H1 (cell line): ENCODE measurements at regions not wholly inside any gene's neighbourhood (a gene's known extent, or its start where the extent isn't known, plus 50 kb on each side); places are given as distances from the start of the nearest gene placed in this dataset.

Experiments used
- CTCF ChIA-PET: fragments of 300-600 bp; sonication (Branson Sonifier 250); formaldehyde crosslinking; loops from one replicate; lab custom pipeline; 2021; ENCODE audit not compliant: partially characterized antibody; lab: Charles Lee
- POLR2A ChIA-PET: fragments of 300-600 bp; sonication (Branson Sonifier 250); formaldehyde crosslinking; loops from one replicate; lab custom pipeline; 2021; ENCODE audit warnings: inconsistent platforms; ENCODE audit not compliant: partially characterized antibody; lab: Charles Lee
- DNase-seq, 2 experiments: peaks; one replicate each; pipeline versions ENCODE4 v3.0.0 to v3.0.0-alpha.2; 2010 to 2022; ENCODE audit warnings: low spot score in 2 of 2, low read depth in 1 of 2, mixed read lengths in 1 of 2
- FAIRE-seq: peaks from 2 replicates; lab custom pipeline; 2011; peaks lifted over from hg19 to GRCh38; lab: Jason Lieb, UNC
- H2AFZ ChIP-seq: 2 replicates; pipeline ENCODE4 v1.8.1; 2012; ENCODE audit warnings: low read length, inconsistent platforms
- H2AK5ac ChIP-seq: 2 replicates; pipeline ENCODE4 v1.6.1; 2013; ENCODE audit warnings: low read depth, low read length
- H2BK120ac ChIP-seq: replicated peaks from 2 replicates; pipeline ENCODE3; 2013; ENCODE audit warnings: low read depth, low read length, inconsistent platforms
- H2BK12ac ChIP-seq: 2 replicates; pipeline ENCODE4 v1.6.1; 2013; ENCODE audit warnings: low read depth, low read length
- H2BK15ac ChIP-seq: 2 replicates; pipeline ENCODE4 v1.6.1; 2013; ENCODE audit warnings: low read length
- H2BK20ac ChIP-seq: 2 replicates; pipeline ENCODE4 v1.6.1; 2013; ENCODE audit warnings: low read length
- H2BK5ac ChIP-seq: 2 replicates; pipeline ENCODE4 v1.6.1; 2013; ENCODE audit warnings: low read depth, low read length
- H3K14ac ChIP-seq: 2 replicates; pipeline ENCODE4 v1.6.1; 2013; ENCODE audit warnings: inconsistent platforms; ENCODE audit not compliant: insufficient read length
- H3K18ac ChIP-seq: 2 replicates; pipeline ENCODE4 v1.6.1; 2013; ENCODE audit warnings: low read length; ENCODE audit errors: extremely low read depth
- H3K23ac ChIP-seq: 2 replicates; pipeline ENCODE4 v1.6.1; 2013; ENCODE audit warnings: inconsistent platforms; ENCODE audit not compliant: insufficient read length
- H3K23me2 ChIP-seq: 2 replicates; pipeline ENCODE4 v1.6.1; 2013; ENCODE audit warnings: low read depth, low read length
- H3K27ac ChIP-seq: 2 replicates; pipeline ENCODE4 v1.6.1; 2011; ENCODE audit warnings: low read depth, low read length, inconsistent platforms
- H3K27me3 ChIP-seq, 4 experiments: replicated peaks in 1 of 4; 1 replicate in 1 of 4; 2 replicates in 3 of 4; pipeline versions ENCODE4 v1.6.1 to v1.8.1; 2011 to 2013; ENCODE audit warnings: low read length in 3 of 4, mild to moderate bottlenecking in 3 of 4, inconsistent platforms in 2 of 4, mixed read lengths in 2 of 4, moderate library complexity in 1 of 4; ENCODE audit not compliant: control insufficient read depth in 3 of 4, insufficient read depth in 3 of 4; ENCODE audit errors: extremely low read depth in 1 of 4
- H3K36me3 ChIP-seq, 4 experiments: 2 replicates each; pipeline versions ENCODE4 v1.6.1 to v1.8.1; 2011 to 2013; ENCODE audit warnings: mild to moderate bottlenecking in 4 of 4, low read length in 3 of 4, moderate library complexity in 2 of 4, control low read depth in 1 of 4, inconsistent platforms in 1 of 4; ENCODE audit not compliant: insufficient read depth in 4 of 4, control insufficient read depth in 2 of 4
- H3K4ac ChIP-seq: replicated peaks from 2 replicates; pipeline ENCODE3; 2013; ENCODE audit warnings: low read length, low read depth, mixed read lengths, inconsistent platforms; ENCODE audit not compliant: insufficient read length
- H3K4me1 ChIP-seq, 4 experiments: replicated peaks in 1 of 4; 1 replicate in 1 of 4; 2 replicates in 3 of 4; pipeline versions ENCODE4 v1.6.1 to v1.8.1; 2011 to 2013; ENCODE audit warnings: low read length in 3 of 4, inconsistent platforms in 2 of 4, mixed read lengths in 1 of 4; ENCODE audit not compliant: insufficient read depth in 4 of 4, control insufficient read depth in 3 of 4
- H3K4me2 ChIP-seq, 2 experiments: 2 replicates each; pipeline versions ENCODE4 v1.6.1 to v1.8.1; 2011 to 2013; ENCODE audit warnings: low read depth in 2 of 2, low read length in 2 of 2, control low read depth in 1 of 2, inconsistent platforms in 1 of 2, mild to moderate bottlenecking in 1 of 2; ENCODE audit not compliant: insufficient read depth in 1 of 2
- H3K4me3 ChIP-seq, 4 experiments: fragments of 200-600, 300-600 bp in 1 of 4; sonication (generic), shearing (Covaris generic), sonication (Bioruptor Twin) in 1 of 4; 2 replicates each; pipeline versions ENCODE4 v1.5.1 to v1.8.1; 2011 to 2016; ENCODE audit warnings: low read length in 4 of 4, low read depth in 3 of 4, control low read depth in 2 of 4, inconsistent platforms in 2 of 4, mild to moderate bottlenecking in 2 of 4, mixed read lengths in 1 of 4, moderate library complexity in 1 of 4; ENCODE audit not compliant: insufficient read depth in 2 of 4; ENCODE audit errors: extremely low read depth in 1 of 4
- H3K56ac ChIP-seq: replicated peaks from 2 replicates; pipeline ENCODE3; 2013; ENCODE audit warnings: low read depth, mild to moderate bottlenecking, mixed read lengths, low read length, inconsistent platforms; ENCODE audit not compliant: insufficient read length
- H3K79me1 ChIP-seq: 2 replicates; pipeline ENCODE4 v1.6.1; 2013; ENCODE audit warnings: low read depth, low read length, control low read depth
- H3K79me2 ChIP-seq, 2 experiments: 2 replicates each; pipeline versions ENCODE4 v1.6.1 to v1.8.1; 2012 to 2013; ENCODE audit warnings: low read length in 2 of 2, mild to moderate bottlenecking in 2 of 2, inconsistent platforms in 1 of 2; ENCODE audit not compliant: insufficient read depth in 2 of 2, control insufficient read depth in 1 of 2
- H3K9ac ChIP-seq, 4 experiments: replicated peaks in 1 of 4; 1 replicate in 1 of 4; 2 replicates in 3 of 4; pipeline versions ENCODE4 v1.6.1 to v1.8.1; 2011 to 2013; ENCODE audit warnings: low read depth in 3 of 4, low read length in 3 of 4, control low read depth in 2 of 4, mild to moderate bottlenecking in 2 of 4, moderate library complexity in 2 of 4, inconsistent platforms in 1 of 4; ENCODE audit errors: extremely low read depth in 1 of 4
- H3K9me3 ChIP-seq, 2 experiments: 2 replicates each; pipeline versions ENCODE4 v1.6.1 to v1.8.1; 2012 to 2013; ENCODE audit warnings: mild to moderate bottlenecking in 2 of 2, moderate library complexity in 2 of 2, control low read depth in 1 of 2, inconsistent platforms in 1 of 2, low read depth in 1 of 2, low read length in 1 of 2, mixed read lengths in 1 of 2; ENCODE audit not compliant: insufficient read depth in 2 of 2
- H4K20me1 ChIP-seq, 2 experiments: replicated peaks in 1 of 2; 2 replicates each; pipeline versions ENCODE3 to v1.8.1; 2011 to 2013; ENCODE audit warnings: inconsistent platforms in 2 of 2, low read length in 2 of 2, mild to moderate bottlenecking in 1 of 2; ENCODE audit not compliant: insufficient read depth in 2 of 2, control insufficient read depth in 1 of 2
- H4K5ac ChIP-seq: 2 replicates; pipeline ENCODE4 v1.6.1; 2013; ENCODE audit warnings: low read length, low read depth, mixed read lengths, inconsistent platforms; ENCODE audit not compliant: insufficient read length
- H4K8ac ChIP-seq: 2 replicates; pipeline ENCODE4 v1.8.0; 2013; ENCODE audit warnings: mild to moderate bottlenecking, moderate library complexity, low read length, inconsistent platforms; ENCODE audit not compliant: insufficient read depth; ENCODE audit errors: extremely low read depth
- H4K91ac ChIP-seq: replicated peaks from 2 replicates; pipeline ENCODE3; 2013; ENCODE audit warnings: low read length, mixed read lengths, inconsistent platforms; ENCODE audit not compliant: insufficient read length
- FOSL1 ChIP-seq: IDR thresholded peaks from 2 replicates; pipeline ENCODE4 v1.6.1; 2011; ENCODE audit warnings: mild to moderate bottlenecking, low read depth, low read length, moderate library complexity; ENCODE audit not compliant: insufficient read depth
- WGBS, 2 experiments: shearing (Covaris generic) in 1 of 2; methylation state at CpG; one replicate each; pipeline versions ENCODE4 v1.1.6 to v1.1.7; 2013 to 2015; ENCODE audit warnings: low lambda C conversion rate in 2 of 2, mixed read lengths in 2 of 2, inconsistent platforms in 1 of 2, low coverage in 1 of 2, missing lambda C conversion rate in 1 of 2; ENCODE audit not compliant: insufficient replicate concordance in 2 of 2, insufficient coverage in 1 of 2, insufficient read length in 1 of 2; ENCODE audit errors: extremely low coverage in 1 of 2, missing lambda C conversion rate in 1 of 2; 5-methylcytosine and 5-hydroxymethylcytosine counted together

DNA sequence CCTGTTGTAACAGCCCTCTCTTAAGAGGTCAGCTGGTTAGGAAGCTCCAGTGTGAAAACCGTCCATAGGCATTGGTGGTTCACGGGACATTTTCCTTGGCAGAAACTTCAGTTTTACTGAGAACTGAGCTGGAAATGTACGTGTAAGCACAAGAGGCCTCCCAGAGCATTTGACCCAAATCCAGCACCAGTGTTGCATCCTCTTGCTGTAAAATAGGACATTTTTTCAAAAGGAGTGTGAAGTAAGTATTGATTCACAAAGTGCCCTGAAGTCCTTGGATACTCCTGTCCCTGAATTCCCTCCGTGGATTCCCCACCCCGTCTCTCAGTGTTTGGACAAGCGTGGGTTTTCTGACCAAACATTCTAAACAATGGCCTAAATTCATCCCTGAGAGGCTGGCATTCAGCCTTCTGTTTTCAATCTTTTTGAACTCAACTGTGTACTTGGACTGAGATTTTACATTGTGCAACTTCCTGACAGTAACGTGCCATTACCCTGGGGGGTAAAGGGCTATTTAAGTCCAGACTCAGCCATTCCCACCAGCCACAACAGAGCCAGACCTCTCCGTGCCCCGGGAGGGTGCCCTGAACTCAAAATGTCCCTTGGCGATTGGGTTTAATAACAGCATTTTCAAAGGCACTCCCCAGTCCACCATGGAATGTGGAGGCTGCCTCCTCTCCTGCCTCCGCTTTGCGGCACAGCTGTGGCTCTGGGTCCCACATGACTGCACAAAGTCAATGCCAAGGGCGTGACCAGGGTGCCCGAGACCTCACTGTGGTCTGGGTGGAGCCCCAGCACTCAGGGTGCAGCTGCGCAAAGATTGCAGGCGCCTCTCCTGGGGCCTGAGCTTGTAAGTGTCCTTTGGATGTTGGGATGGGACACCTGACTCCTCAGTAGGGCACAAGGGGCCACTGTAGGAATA lies 92.7 kb upstream of the AFDN start:
- H3K9ac ChIP-seq, result no peak overlapping the region
- no peak overlapping the region for H3K27ac ChIP-seq
- no peaks in the 10 kb centered on the region for H3K79me2 ChIP-seq
- FAIRE-seq (no peak), DNase-seq (no peak)
- H2AFZ ChIP-seq, result no peak overlapping the region
- H2AK5ac ChIP-seq, result no peak overlapping the region; the same call in 1 of the 2 replicates
- no peak overlapping the region for H2BK20ac ChIP-seq
- no peak overlapping the region for H3K23ac ChIP-seq
- no peak overlapping the region for H3K18ac ChIP-seq
- no peak overlapping the region for H3K56ac ChIP-seq
- no peak overlapping the region for H3K14ac ChIP-seq
- H4K5ac ChIP-seq, result no peak overlapping the region
- H3K4me2 ChIP-seq, result no peak overlapping the region
- H2BK15ac ChIP-seq, result no peak overlapping the region
- no peak overlapping the region for H3K4me3 ChIP-seq
- no peaks in the 10 kb centered on the region for H3K4me1 ChIP-seq
- H4K20me1 ChIP-seq, result no peaks in the 10 kb centered on the region
- ChIA-PET CTCF (interaction anchor here (1.2 kb wide), 1 partner anchor 9 kb away, joined by 4 read pairs; no protein-coding TSS in a partner anchor), POLR2A (no interaction called here)
- no peak overlapping the region for H4K91ac ChIP-seq
- no peak overlapping the region for H3K4ac ChIP-seq
- peak overlapping the region; percentile 29; the same call in 1 of the 2 replicates for H4K8ac ChIP-seq
- H2BK12ac ChIP-seq, result no peak overlapping the region
- H2BK120ac ChIP-seq, result no peak overlapping the region
- H3K79me1 ChIP-seq, result no peaks in the 10 kb centered on the region
- H3K23me2 ChIP-seq, result no peaks in the 10 kb centered on the region
- H3K36me3 ChIP-seq, result no peaks in the 10 kb centered on the region
- no peaks in the 10 kb centered on the region for H3K27me3 ChIP-seq
- TF ChIP-seq FOSL1, result no peak
- 88% methylated on average over 16 of the region's 16 CpGs; no CpG with 5 or more reads in 1 of the 2 experiments for WGBS, 2 experiments
- H2BK5ac ChIP-seq, result no peak overlapping the region
- H3K9me3 ChIP-seq, result no peaks in the 10 kb centered on the region
